Stimulated activated naive CD4-positive, alpha-beta T cell (primary cell): ENCODE measurements at regions not wholly inside any gene's neighbourhood (a gene's known extent, or its start where the extent isn't known, plus 50 kb on each side); places are given as distances from the start of the nearest gene placed in this dataset.
"Not testable (repeated sequence)": the region's sequence is repeated elsewhere in the genome, so short reads cannot be mapped to it uniquely, and the experiment has no call there.

Source experiments
- DNase-seq, 6 experiments: peaks; one replicate each; lab custom pipeline; 2025; lab: John Stamatoyannopoulos, UW

GRCh38 chr12:7591531-7591930, 74.2 kb downstream of the APOBEC1 start:
- no peak for DNase-seq

GRCh38 chr12:7590085-7590484, 75.6 kb downstream of the APOBEC1 start:
- DNase-seq = not testable (repeated sequence)

- peak; percentile 1 to 48 (median 18) for DNase-seq
These were observed 76.9 kb downstream of the APOBEC1 start for GRCh38 chr12:7588742-7589329.

GRCh38 chr12:7584137-7584536, 80.6 kb upstream of the CD163 start:
- DNase-seq = not testable (repeated sequence)

GRCh38 chr12:7583471-7583870, 79.9 kb upstream of the CD163 start:
- no peak for DNase-seq

GRCh38 chr12:7582796-7583195, 79.2 kb upstream of the CD163 start:
- no peak for DNase-seq

GRCh38 chr12:7581625-7582024, 78.0 kb upstream of the CD163 start:
- no peak for DNase-seq

- no peak for DNase-seq
These were observed 77.5 kb upstream of the CD163 start for GRCh38 chr12:7581046-7581445.

GRCh38 chr12:7571257-7571656, 67.7 kb upstream of the CD163 start:
- no peak for DNase-seq

- DNase-seq = no peak
These were observed 53.6 kb upstream of the CD163 start for GRCh38 chr12:7557227-7557626.

- DNase-seq = no peak
These were observed 52.2 kb upstream of the CD163 start for GRCh38 chr12:7555752-7556151.

GRCh38 chr12:7554831-7555230, 51.3 kb upstream of the CD163 start:
- DNase-seq = not testable (repeated sequence)
